Sigmoid colon (tissue), 4 donors: ENCODE measurements at regions not wholly inside any gene's neighbourhood (a gene's known extent, or its start where the extent isn't known, plus 50 kb on each side); places are given as distances from the start of the nearest gene placed in this dataset.
"Not testable (repeated sequence)": the region's sequence is repeated elsewhere in the genome, so short reads cannot be mapped to it uniquely, and the experiment has no call there.

ENCODE experiments used
- POLR2AphosphoS5 ChIP-seq, 4 donors: sonication (generic); formaldehyde crosslinking; IDR thresholded peaks; one replicate each; pipeline ENCODE4 v1.6.1; 2017; ENCODE audit warnings: antibody characterized with exemption in 4 of 4
- TF ChIP-seq, protein P1 (sequence below), 4 experiments: fragments of 450-650 bp in 3 of 4; fragments of 200-600 bp in 1 of 4; IDR thresholded peaks; one replicate each; pipeline ENCODE4 v1.5.1; 2016 to 2019; ENCODE audit warnings: antibody characterized with exemption in 4 of 4, mild to moderate bottlenecking in 3 of 4, moderate library complexity in 2 of 4

- not testable (repeated sequence) for TF ChIP-seq POLR2AphosphoS5 (IDR thresholded peaks at IDR 0.05)
- TF ChIP-seq, protein P1, sequence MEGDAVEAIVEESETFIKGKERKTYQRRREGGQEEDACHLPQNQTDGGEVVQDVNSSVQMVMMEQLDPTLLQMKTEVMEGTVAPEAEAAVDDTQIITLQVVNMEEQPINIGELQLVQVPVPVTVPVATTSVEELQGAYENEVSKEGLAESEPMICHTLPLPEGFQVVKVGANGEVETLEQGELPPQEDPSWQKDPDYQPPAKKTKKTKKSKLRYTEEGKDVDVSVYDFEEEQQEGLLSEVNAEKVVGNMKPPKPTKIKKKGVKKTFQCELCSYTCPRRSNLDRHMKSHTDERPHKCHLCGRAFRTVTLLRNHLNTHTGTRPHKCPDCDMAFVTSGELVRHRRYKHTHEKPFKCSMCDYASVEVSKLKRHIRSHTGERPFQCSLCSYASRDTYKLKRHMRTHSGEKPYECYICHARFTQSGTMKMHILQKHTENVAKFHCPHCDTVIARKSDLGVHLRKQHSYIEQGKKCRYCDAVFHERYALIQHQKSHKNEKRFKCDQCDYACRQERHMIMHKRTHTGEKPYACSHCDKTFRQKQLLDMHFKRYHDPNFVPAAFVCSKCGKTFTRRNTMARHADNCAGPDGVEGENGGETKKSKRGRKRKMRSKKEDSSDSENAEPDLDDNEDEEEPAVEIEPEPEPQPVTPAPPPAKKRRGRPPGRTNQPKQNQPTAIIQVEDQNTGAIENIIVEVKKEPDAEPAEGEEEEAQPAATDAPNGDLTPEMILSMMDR (IDR thresholded peaks at IDR 0.05) = not testable (repeated sequence)
These were observed 199.7 kb upstream of the TRPC7 start for GRCh38 chr5:136565050-136565449.
